H9 (cell line): ENCODE measurements at regions not wholly inside any gene's neighbourhood (a gene's known extent, or its start where the extent isn't known, plus 50 kb on each side); places are given as distances from the start of the nearest gene placed in this dataset.

ENCODE experiments used
- DNase-seq: peaks from one replicate; pipeline ENCODE4 v3.0.0-alpha.2; 2017
- H2AFZ ChIP-seq: one replicate; pipeline ENCODE4 v1.6.1; 2013; ENCODE audit warnings: mild to moderate bottlenecking, low read length, control low read depth, moderate library complexity
- H2AK5ac ChIP-seq: 2 replicates; pipeline ENCODE4 v1.6.1; 2013; ENCODE audit warnings: low read length, control low read depth, mixed read lengths; ENCODE audit not compliant: insufficient read length
- H2BK120ac ChIP-seq: one replicate; pipeline ENCODE4 v1.6.1; 2013; ENCODE audit warnings: low read depth, mild to moderate bottlenecking, low read length, control low read depth, inconsistent platforms; ENCODE audit not compliant: poor library complexity, severe bottlenecking
- H2BK12ac ChIP-seq: 2 replicates; pipeline ENCODE4 v1.6.1; 2013; ENCODE audit warnings: low read length, control low read depth, mixed read lengths, low read depth; ENCODE audit not compliant: insufficient read length
- H2BK15ac ChIP-seq: 2 replicates; pipeline ENCODE4 v1.6.1; 2013; ENCODE audit warnings: low read depth, low read length, control low read depth
- H2BK20ac ChIP-seq: one replicate; pipeline ENCODE4 v1.6.1; 2013; ENCODE audit warnings: low read depth, mild to moderate bottlenecking, low read length, control low read depth, inconsistent platforms; ENCODE audit not compliant: poor library complexity, severe bottlenecking
- H2BK5ac ChIP-seq: 2 replicates; pipeline ENCODE4 v1.6.1; 2013; ENCODE audit warnings: low read length, control low read depth, mixed read lengths; ENCODE audit not compliant: insufficient read length
- H3K14ac ChIP-seq: 2 replicates; pipeline ENCODE4 v1.6.1; 2013; ENCODE audit warnings: low read length, control low read depth; ENCODE audit not compliant: insufficient read depth
- H3K18ac ChIP-seq: 2 replicates; pipeline ENCODE4 v1.6.1; 2013; ENCODE audit warnings: low read depth, mild to moderate bottlenecking, mixed read lengths, low read length, control low read depth; ENCODE audit not compliant: insufficient read length
- H3K23ac ChIP-seq: 2 replicates; pipeline ENCODE4 v1.6.1; 2013; ENCODE audit warnings: low read length, control low read depth, mixed read lengths, low read depth; ENCODE audit not compliant: insufficient read length
- H3K23me2 ChIP-seq: 2 replicates; pipeline ENCODE4 v1.6.1; 2013; ENCODE audit warnings: low read depth, mild to moderate bottlenecking, mixed read lengths, low read length, control low read depth; ENCODE audit not compliant: insufficient read length, poor library complexity, severe bottlenecking
- H3K27ac ChIP-seq: 2 replicates; pipeline ENCODE4 v1.5.1; 2013; ENCODE audit warnings: low read length, control low read depth, mixed read lengths, low read depth; ENCODE audit not compliant: insufficient read length
- H3K27me3 ChIP-seq: 2 replicates; pipeline ENCODE4 v1.6.1; 2013; ENCODE audit warnings: low read length, control low read depth, inconsistent platforms; ENCODE audit not compliant: insufficient read depth
- H3K4ac ChIP-seq: 2 replicates; pipeline ENCODE4 v1.6.1; 2013; ENCODE audit warnings: low read depth, mild to moderate bottlenecking, control low read depth, inconsistent platforms, low read length, moderate library complexity
- H3K4me1 ChIP-seq: 2 replicates; pipeline ENCODE4 v1.6.1; 2013; ENCODE audit warnings: low read length, control low read depth, inconsistent platforms; ENCODE audit not compliant: insufficient read depth
- H3K4me2 ChIP-seq: 2 replicates; pipeline ENCODE4 v1.6.1; 2013; ENCODE audit warnings: low read length, control low read depth, mixed read lengths; ENCODE audit not compliant: insufficient read length, insufficient read depth
- H3K56ac ChIP-seq: 2 replicates; pipeline ENCODE4 v1.6.1; 2013; ENCODE audit warnings: low read depth, mild to moderate bottlenecking, mixed read lengths, low read length, control low read depth; ENCODE audit not compliant: insufficient read length
- H3K79me1 ChIP-seq: 2 replicates; pipeline ENCODE4 v1.6.1; 2013; ENCODE audit warnings: low read depth, mild to moderate bottlenecking, moderate library complexity, low read length, control low read depth, inconsistent platforms; ENCODE audit not compliant: insufficient read depth, poor library complexity, severe bottlenecking
- H3K79me2 ChIP-seq: 2 replicates; pipeline ENCODE4 v1.6.1; 2013; ENCODE audit warnings: low read length, control low read depth, inconsistent platforms; ENCODE audit not compliant: insufficient read depth
- H3K9ac ChIP-seq: 2 replicates; pipeline ENCODE4 v1.6.1; 2013; ENCODE audit warnings: low read length, control low read depth, mixed read lengths; ENCODE audit not compliant: insufficient read length; ENCODE audit errors: extremely low read depth
- H3K9me3 ChIP-seq: one replicate; pipeline ENCODE4 v1.6.1; 2013; ENCODE audit warnings: low read depth, low read length, inconsistent platforms; ENCODE audit not compliant: control insufficient read depth
- H3T11ph ChIP-seq: one replicate; pipeline ENCODE4 v1.6.1; 2013; ENCODE audit warnings: mild to moderate bottlenecking, low read length, control low read depth, inconsistent platforms
- H4K20me1 ChIP-seq: one replicate; pipeline ENCODE4 v1.6.1; 2013; ENCODE audit not compliant: control insufficient read depth, insufficient read length, insufficient read depth
- H4K5ac ChIP-seq: 2 replicates; pipeline ENCODE4 v1.6.1; 2013; ENCODE audit warnings: low read depth, mild to moderate bottlenecking, mixed read lengths, low read length, control low read depth; ENCODE audit not compliant: insufficient read length
- H4K8ac ChIP-seq: replicated peaks from 2 replicates; pipeline ENCODE4 v1.6.1; 2013; ENCODE audit warnings: low read length, control low read depth, mixed read lengths, low read depth; ENCODE audit not compliant: insufficient read length
- H4K91ac ChIP-seq: 2 replicates; pipeline ENCODE4 v1.6.1; 2013; ENCODE audit warnings: low read depth, mild to moderate bottlenecking, moderate library complexity, mixed read lengths, low read length, control low read depth; ENCODE audit not compliant: insufficient read length
- H3K27ac Mint-ChIP-seq, 3 experiments: 2 replicates in 2 of 3; 3 replicates in 1 of 3; pipeline ENCODE4 v1.8.0; 2020 to 2021; ENCODE audit warnings: mixed read lengths in 3 of 3, mild to moderate bottlenecking in 1 of 3, moderate library complexity in 1 of 3
- H3K27me3 Mint-ChIP-seq: 2 replicates; pipeline ENCODE4 v1.8.0; 2021; ENCODE audit warnings: low read depth, mild to moderate bottlenecking, moderate library complexity, mixed read lengths
- H3K36me3 Mint-ChIP-seq, 3 experiments: 2 replicates in 2 of 3; 3 replicates in 1 of 3; pipeline ENCODE4 v1.8.0; 2020 to 2021; ENCODE audit warnings: low read depth in 3 of 3, mixed read lengths in 3 of 3; ENCODE audit not compliant: insufficient read depth in 1 of 3
- H3K4me1 Mint-ChIP-seq, 2 experiments: 2 replicates each; pipeline ENCODE4 v1.8.0; 2020; ENCODE audit warnings: mixed read lengths in 2 of 2
- H3K4me3 Mint-ChIP-seq, 2 experiments: 2 replicates in 1 of 2; 3 replicates in 1 of 2; pipeline ENCODE4 v1.8.0; 2020 to 2021; ENCODE audit warnings: mild to moderate bottlenecking in 2 of 2, mixed read lengths in 2 of 2, moderate library complexity in 1 of 2
- H3K9me3 Mint-ChIP-seq, 2 experiments: 2 replicates in 1 of 2; 3 replicates in 1 of 2; pipeline ENCODE4 v1.8.0; 2020; ENCODE audit warnings: mild to moderate bottlenecking in 2 of 2, mixed read lengths in 2 of 2, moderate library complexity in 1 of 2
- WGBS: extraction: QIAGEN DNeasy Blood & Tissue Kit; methylation state at CpG from one replicate; pipeline ENCODE4 v1.1.7; 2013; ENCODE audit warnings: missing lambda C conversion rate, low lambda C conversion rate, mixed read lengths; ENCODE audit not compliant: insufficient read length; ENCODE audit errors: extremely low coverage; 5-methylcytosine and 5-hydroxymethylcytosine counted together
- TF ChIP-seq, protein P1 (sequence below): fragments of 200-600 bp; sonication (generic); conservative IDR thresholded peaks from 3 replicates; pipeline ENCODE4 v1.8.0; 2021; ENCODE audit warnings: antibody characterized with exemption, mild to moderate bottlenecking

DNA sequence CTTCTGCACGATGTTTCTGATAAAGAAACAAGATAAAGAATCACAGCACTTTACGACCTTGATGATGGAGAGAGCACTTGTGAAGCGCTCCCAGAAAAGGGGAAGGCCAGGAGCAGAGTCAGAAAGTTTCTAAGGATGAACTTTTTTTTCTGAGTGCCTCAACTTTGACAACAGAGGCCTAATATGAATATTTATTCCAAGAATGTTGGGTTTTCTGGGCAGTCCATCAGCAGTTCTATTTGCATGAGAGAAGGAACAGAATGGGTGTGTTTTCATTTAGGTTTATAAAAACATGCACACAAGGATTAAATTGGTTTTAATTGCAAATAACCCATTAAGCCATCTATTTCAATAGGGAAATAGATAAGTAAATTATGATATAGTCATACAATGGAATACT, 204.9 kb downstream of the SIM1 start:
- no peak overlapping the region for H3K56ac ChIP-seq
- H3K9ac ChIP-seq = no peak overlapping the region
- H2BK120ac ChIP-seq = no peak overlapping the region
- Mint-ChIP-seq H3K27ac (no peak overlapping the region), H3K27me3 (no peaks in the 10 kb centered on the region; the same call in 1 of the 2 replicates), H3K4me3 (no peak overlapping the region), H3K4me1 (peaks cover 8 to 9% of the 10 kb centered on the region in 2 experiments), H3K36me3 (no peaks in the 10 kb centered on the region), H3K9me3 (no peaks in the 10 kb centered on the region)
- no CpG with 5 or more reads among the region's 3 CpGs for WGBS
- H2AK5ac ChIP-seq = no peak overlapping the region
- H2AFZ ChIP-seq = no peak overlapping the region
- H2BK5ac ChIP-seq = no peak overlapping the region
- no peak overlapping the region for H3T11ph ChIP-seq
- H3K4ac ChIP-seq = no peak overlapping the region
- H3K79me2 ChIP-seq = no peaks in the 10 kb centered on the region
- no peak overlapping the region for H4K91ac ChIP-seq
- H3K18ac ChIP-seq = no peak overlapping the region
- TF ChIP-seq, protein P1, sequence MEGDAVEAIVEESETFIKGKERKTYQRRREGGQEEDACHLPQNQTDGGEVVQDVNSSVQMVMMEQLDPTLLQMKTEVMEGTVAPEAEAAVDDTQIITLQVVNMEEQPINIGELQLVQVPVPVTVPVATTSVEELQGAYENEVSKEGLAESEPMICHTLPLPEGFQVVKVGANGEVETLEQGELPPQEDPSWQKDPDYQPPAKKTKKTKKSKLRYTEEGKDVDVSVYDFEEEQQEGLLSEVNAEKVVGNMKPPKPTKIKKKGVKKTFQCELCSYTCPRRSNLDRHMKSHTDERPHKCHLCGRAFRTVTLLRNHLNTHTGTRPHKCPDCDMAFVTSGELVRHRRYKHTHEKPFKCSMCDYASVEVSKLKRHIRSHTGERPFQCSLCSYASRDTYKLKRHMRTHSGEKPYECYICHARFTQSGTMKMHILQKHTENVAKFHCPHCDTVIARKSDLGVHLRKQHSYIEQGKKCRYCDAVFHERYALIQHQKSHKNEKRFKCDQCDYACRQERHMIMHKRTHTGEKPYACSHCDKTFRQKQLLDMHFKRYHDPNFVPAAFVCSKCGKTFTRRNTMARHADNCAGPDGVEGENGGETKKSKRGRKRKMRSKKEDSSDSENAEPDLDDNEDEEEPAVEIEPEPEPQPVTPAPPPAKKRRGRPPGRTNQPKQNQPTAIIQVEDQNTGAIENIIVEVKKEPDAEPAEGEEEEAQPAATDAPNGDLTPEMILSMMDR = no peak
- no peaks in the 10 kb centered on the region for H3K27me3 ChIP-seq
- H3K14ac ChIP-seq = no peak overlapping the region
- no peaks in the 10 kb centered on the region for H4K20me1 ChIP-seq
- H2BK12ac ChIP-seq = no peak overlapping the region
- no peak overlapping the region for H3K27ac ChIP-seq
- H3K9me3 ChIP-seq = no peaks in the 10 kb centered on the region
- H4K8ac ChIP-seq = no peak overlapping the region
- DNase-seq = no peak
- H3K4me2 ChIP-seq = no peak overlapping the region
- no peak overlapping the region for H2BK15ac ChIP-seq
- no peaks in the 10 kb centered on the region for H3K23me2 ChIP-seq
- H3K23ac ChIP-seq = no peak overlapping the region
- H4K5ac ChIP-seq = no peak overlapping the region
- no peaks in the 10 kb centered on the region for H3K4me1 ChIP-seq
- H3K79me1 ChIP-seq = no peaks in the 10 kb centered on the region
- H2BK20ac ChIP-seq = no peak overlapping the region
